Liver (tissue), 8 donors: ENCODE measurements at regions not wholly inside any gene's neighbourhood (a gene's known extent, or its start where the extent isn't known, plus 50 kb on each side); places are given as distances from the start of the nearest gene placed in this dataset.

ENCODE experiments used
- DNase-seq: peaks from one replicate; pipeline ENCODE4 v3.0.0-alpha.2; 2017; ENCODE audit warnings: low spot score
- H3K27ac ChIP-seq, 2 donors: one replicate each; pipeline ENCODE4 v1.7.0; 2013; ENCODE audit warnings: inconsistent platforms in 2 of 2, low read length in 2 of 2, control low read depth in 1 of 2, low read depth in 1 of 2, mild to moderate bottlenecking in 1 of 2
- H3K27me3 ChIP-seq, 4 donors: one replicate each; pipeline versions ENCODE4 v1.6.1 to v1.7.0; 2013; ENCODE audit warnings: low read length in 3 of 4, inconsistent platforms in 1 of 4, mild to moderate bottlenecking in 1 of 4, moderate library complexity in 1 of 4; ENCODE audit not compliant: control insufficient read depth in 4 of 4, insufficient read depth in 4 of 4
- H3K36me3 ChIP-seq, 4 donors: one replicate each; pipeline versions ENCODE4 v1.6.1 to v1.7.0; 2013; ENCODE audit warnings: low read length in 3 of 4, mild to moderate bottlenecking in 3 of 4, low read depth in 1 of 4, moderate library complexity in 1 of 4; ENCODE audit not compliant: control insufficient read depth in 4 of 4, insufficient read depth in 3 of 4
- H3K4me1 ChIP-seq, 4 donors: one replicate each; pipeline versions ENCODE4 v1.6.1 to v1.7.0; 2013; ENCODE audit warnings: low read length in 3 of 4, mild to moderate bottlenecking in 3 of 4, moderate library complexity in 1 of 4; ENCODE audit not compliant: control insufficient read depth in 4 of 4, insufficient read depth in 4 of 4
- H3K4me3 ChIP-seq, 3 donors: one replicate each; pipeline versions ENCODE4 v1.6.1 to v1.7.0; 2013; ENCODE audit warnings: low read length in 3 of 3, control low read depth in 1 of 3, low read depth in 1 of 3, mild to moderate bottlenecking in 1 of 3
- H3K9ac ChIP-seq, 2 donors: one replicate each; pipeline ENCODE4 v1.7.0; 2013; ENCODE audit warnings: low read length in 2 of 2, mild to moderate bottlenecking in 2 of 2, moderate library complexity in 2 of 2, control low read depth in 1 of 2, low read depth in 1 of 2
- H3K9me3 ChIP-seq, 4 donors: one replicate each; pipeline versions ENCODE4 v1.6.1 to v1.7.0; 2013; ENCODE audit warnings: low read length in 3 of 4; ENCODE audit not compliant: control insufficient read depth in 4 of 4
- ATF3 ChIP-seq: IDR thresholded peaks from 2 replicates; pipeline ENCODE4 v1.6.1; 2016; ENCODE audit warnings: antibody characterized with exemption
- CTCF ChIP-seq: fragments of 150-350 bp; IDR thresholded peaks from 2 replicates; pipeline ENCODE4 v1.5.1; 2017; ENCODE audit warnings: improper control_type of control experiment, low read depth, low read length; ENCODE audit not compliant: missing input control
- EGR1 ChIP-seq, 2 donors: IDR thresholded peaks; 2 replicates each; pipeline ENCODE4 v1.6.1; 2016 to 2018; ENCODE audit warnings: antibody characterized with exemption in 2 of 2, low read depth in 2 of 2
- FOXA2 ChIP-seq: IDR thresholded peaks from 2 replicates; pipeline ENCODE4 v1.6.1; 2016; ENCODE audit warnings: antibody characterized with exemption
- GABPA ChIP-seq, 2 donors: IDR thresholded peaks in 1 of 2; conservative IDR thresholded peaks in 1 of 2; 2 replicates each; pipeline ENCODE4 v1.6.1; 2016; ENCODE audit warnings: antibody characterized with exemption in 2 of 2, mild to moderate bottlenecking in 1 of 2, moderate library complexity in 1 of 2
- HNF4G ChIP-seq: IDR thresholded peaks from 2 replicates; pipeline ENCODE4 v1.6.1; 2016; ENCODE audit warnings: antibody characterized with exemption
- JUND ChIP-seq, 2 donors: IDR thresholded peaks; 2 replicates each; pipeline ENCODE4 v1.6.1; 2016; ENCODE audit warnings: antibody characterized with exemption in 2 of 2
- MAX ChIP-seq: IDR thresholded peaks from 2 replicates; pipeline ENCODE4 v1.6.1; 2016; ENCODE audit warnings: antibody characterized with exemption
- NR2F2 ChIP-seq: IDR thresholded peaks from 2 replicates; pipeline ENCODE4 v1.6.1; 2016; ENCODE audit warnings: antibody characterized with exemption
- RAD21 ChIP-seq, 2 donors: IDR thresholded peaks; 2 replicates each; pipeline ENCODE4 v1.6.1; 2016; ENCODE audit warnings: antibody characterized with exemption in 2 of 2, mild to moderate bottlenecking in 2 of 2
- REST ChIP-seq: IDR thresholded peaks from 2 replicates; pipeline ENCODE4 v1.6.1; 2016; ENCODE audit warnings: antibody characterized with exemption, mild to moderate bottlenecking
- RXRA ChIP-seq, 2 donors: IDR thresholded peaks; 2 replicates each; pipeline ENCODE4 v1.6.1; 2017 to 2018; ENCODE audit warnings: antibody characterized with exemption in 2 of 2, mild to moderate bottlenecking in 1 of 2
- TAF1 ChIP-seq: conservative IDR thresholded peaks from 2 replicates; pipeline ENCODE4 v1.6.1; 2016; ENCODE audit warnings: antibody characterized with exemption, mild to moderate bottlenecking
- YY1 ChIP-seq: IDR thresholded peaks from 2 replicates; pipeline ENCODE4 v1.6.1; 2016; ENCODE audit warnings: antibody characterized with exemption, mild to moderate bottlenecking
- WGBS: extraction: QIAGEN DNeasy Blood & Tissue Kit; methylation state at CpG from one replicate; pipeline ENCODE4 v1.1.7; 2013; 5-methylcytosine and 5-hydroxymethylcytosine counted together
- donor health status: healthy.
- donor health status: healthy.
- donor health status: healthy.
- donor health status: healthy.
- donor health status: healthy.

- no peaks in the 10 kb centered on the region for H3K36me3 ChIP-seq
- no peak overlapping the region for H3K4me3 ChIP-seq
- DNase-seq, result no peak
- H3K27me3 ChIP-seq, result no peaks in the 10 kb centered on the region
- TF ChIP-seq FOXA2 (no peak), HNF4G (no peak), MAX (no peak), TAF1 (no peak), GABPA (IDR thresholded peaks at IDR 0.05 in 1 of 2, conservative IDR thresholded peaks at IDR 0.05 in 1 of 2) (no peak), EGR1 (IDR thresholded peaks at IDR 0.05; ENCODE audit: low read depth in 2 of 2) (no peak), RAD21 (IDR thresholded peaks at IDR 0.05) (no peak), CTCF (no peak), REST (no peak), YY1 (no peak)
- H3K4me1 ChIP-seq, result no peaks in the 10 kb centered on the region
- no peak overlapping the region for H3K27ac ChIP-seq
- 84% methylated on average over 12 of the region's 12 CpGs for WGBS
- no peaks in the 10 kb centered on the region for H3K9me3 ChIP-seq
- no peak overlapping the region for H3K9ac ChIP-seq
Measured at GRCh38 chr22:49282596-49282995, 545.1 kb downstream of the BRD1 start.

- H3K9me3 ChIP-seq, result no peaks in the 10 kb centered on the region
- H3K9ac ChIP-seq, result no peak overlapping the region
- H3K4me1 ChIP-seq, result no peaks in the 10 kb centered on the region
- 58% methylated on average over 14 of the region's 14 CpGs for WGBS
- no peak for TF ChIP-seq JUND (IDR thresholded peaks at IDR 0.05)
- no peak for TF ChIP-seq ATF3
- no peak for TF ChIP-seq HNF4G
- no peak for TF ChIP-seq NR2F2
- TF ChIP-seq RXRA (IDR thresholded peaks at IDR 0.05), result no peak
- TF ChIP-seq REST, result no peak
- H3K27ac ChIP-seq, result no peak overlapping the region
- no peak overlapping the region for H3K4me3 ChIP-seq
- no peaks in the 10 kb centered on the region for H3K36me3 ChIP-seq
- no peaks in the 10 kb centered on the region for H3K27me3 ChIP-seq
- no peak for DNase-seq
Measured at GRCh38 chr22:49281467-49282340, 546.0 kb downstream of the BRD1 start.
